K562 (cell line): ENCODE measurements at regions not wholly inside any gene's neighbourhood (a gene's known extent, or its start where the extent isn't known, plus 50 kb on each side); places are given as distances from the start of the nearest gene placed in this dataset.

ENCODE experiments used
- BACH1 ChIP-seq: fragments of 200-800 bp; sonication (Bioruptor generic); IDR thresholded peaks from 2 replicates; pipeline ENCODE4 v1.6.1; 2016; ENCODE audit warnings: missing genetic modification characterization, missing compliant biosample characterization
- CREM ChIP-seq: IDR thresholded peaks from 2 replicates; pipeline ENCODE4 v1.6.1; 2014; ENCODE audit warnings: antibody characterized with exemption, low read depth
- DNMT1 ChIP-seq: fragments of 450-650 bp; IDR thresholded peaks from 2 replicates; pipeline ENCODE4 v1.6.1; 2016; ENCODE audit warnings: antibody characterized with exemption, mild to moderate bottlenecking
- DPF2 ChIP-seq: fragments of 450-650 bp; IDR thresholded peaks from 2 replicates; pipeline ENCODE4 v1.6.1; 2016
- GTF2E2 ChIP-seq: fragments of 200-800 bp; sonication (Bioruptor generic); IDR thresholded peaks from 2 replicates; pipeline ENCODE4 v1.6.1; 2016; ENCODE audit warnings: missing genetic modification characterization, missing compliant biosample characterization
- KAT7 ChIP-seq: sonication (generic); formaldehyde crosslinking; IDR thresholded peaks from 2 replicates; pipeline ENCODE4 v1.8.0; 2022; ENCODE audit warnings: missing genetic modification reagents, mild to moderate bottlenecking, borderline replicate concordance
- KDM4B ChIP-seq, 2 experiments: fragments of 450-650 bp in 1 of 2; sonication (generic) in 1 of 2; IDR thresholded peaks; 2 replicates each; pipeline ENCODE4 v1.6.1; 2016 to 2017; ENCODE audit warnings: borderline replicate concordance in 2 of 2, antibody characterized with exemption in 1 of 2, low read depth in 1 of 2, mild to moderate bottlenecking in 1 of 2
- L3MBTL2 ChIP-seq: fragments of 450-650 bp; IDR thresholded peaks from 2 replicates; pipeline ENCODE4 v1.6.1; 2016; ENCODE audit warnings: mild to moderate bottlenecking, moderate library complexity
- NFIC ChIP-seq: fragments of 450-650 bp; IDR thresholded peaks from 2 replicates; pipeline ENCODE4 v1.6.1; 2017; ENCODE audit warnings: mild to moderate bottlenecking, inconsistent platforms
- NR2C1 ChIP-seq, 2 experiments: fragments of 450-650 bp; IDR thresholded peaks; 2 replicates each; pipeline ENCODE4 v1.6.1; 2017; ENCODE audit warnings: mild to moderate bottlenecking in 2 of 2, antibody characterized with exemption in 1 of 2, inconsistent platforms in 1 of 2, missing compliant biosample characterization in 1 of 2, missing genetic modification characterization in 1 of 2
- NR2C2 ChIP-seq, 2 experiments: fragments of 200-800 bp in 1 of 2; sonication (Bioruptor generic) in 1 of 2; sonication (generic) in 1 of 2; formaldehyde crosslinking in 1 of 2; IDR thresholded peaks; 2 replicates each; pipeline versions ENCODE4 v1.6.1 to v1.8.0; 2016 to 2022; ENCODE audit warnings: mild to moderate bottlenecking in 1 of 2, missing compliant biosample characterization in 1 of 2, missing genetic modification characterization in 1 of 2, missing genetic modification reagents in 1 of 2
- SAP30 ChIP-seq: fragments of 200-600 bp; sonication (generic); IDR thresholded peaks from 2 replicates; pipeline ENCODE4 v1.6.1; 2012; ENCODE audit warnings: borderline replicate concordance, low read depth, mild to moderate bottlenecking, moderate library complexity, low read length, control low read depth, inconsistent platforms; ENCODE audit not compliant: insufficient read depth, poor library complexity, severe bottlenecking
- ZNF212 ChIP-seq: fragments of 450-650 bp; formaldehyde crosslinking; IDR thresholded peaks from 2 replicates; pipeline ENCODE4 v1.4.0; 2020; ENCODE audit warnings: mild to moderate bottlenecking
- ZNF311 ChIP-seq: fragments of 250-450 bp; sonication (Bioruptor Pico); IDR thresholded peaks from 2 replicates; pipeline ENCODE4 v1.4.0; 2020; ENCODE audit warnings: mild to moderate bottlenecking, moderate library complexity
- ZNF644 ChIP-seq: fragments of 200-800 bp; sonication (Bioruptor generic); IDR thresholded peaks from 2 replicates; pipeline ENCODE4 v1.6.1; 2016; ENCODE audit warnings: low read depth, missing genetic modification characterization, missing compliant biosample characterization
- ZNF764 ChIP-seq: fragments of 250-450 bp; sonication (Bioruptor Pico); IDR thresholded peaks from 2 replicates; pipeline ENCODE4 v1.4.0; 2020; ENCODE audit warnings: low read depth, mild to moderate bottlenecking, moderate library complexity
- TF ChIP-seq, protein P1 (sequence below): fragments of 250-450 bp; sonication (Bioruptor Pico); IDR thresholded peaks from 2 replicates; pipeline ENCODE4 v1.5.0; 2020; ENCODE audit warnings: mild to moderate bottlenecking, borderline replicate concordance
- TF ChIP-seq, protein P2 (sequence below): fragments of 450-650 bp; IDR thresholded peaks from 2 replicates; pipeline ENCODE4 v1.6.1; 2018; ENCODE audit not compliant: partially characterized antibody
- TF ChIP-seq, protein P3 (sequence below): sonication (generic); formaldehyde crosslinking; IDR thresholded peaks from 2 replicates; pipeline ENCODE4 v1.8.0; 2023; ENCODE audit warnings: mild to moderate bottlenecking, missing genetic modification reagents
- TF ChIP-seq, protein P4 (sequence below): fragments of 450-650 bp; IDR thresholded peaks from 2 replicates; pipeline ENCODE4 v1.6.1; 2016

DNA sequence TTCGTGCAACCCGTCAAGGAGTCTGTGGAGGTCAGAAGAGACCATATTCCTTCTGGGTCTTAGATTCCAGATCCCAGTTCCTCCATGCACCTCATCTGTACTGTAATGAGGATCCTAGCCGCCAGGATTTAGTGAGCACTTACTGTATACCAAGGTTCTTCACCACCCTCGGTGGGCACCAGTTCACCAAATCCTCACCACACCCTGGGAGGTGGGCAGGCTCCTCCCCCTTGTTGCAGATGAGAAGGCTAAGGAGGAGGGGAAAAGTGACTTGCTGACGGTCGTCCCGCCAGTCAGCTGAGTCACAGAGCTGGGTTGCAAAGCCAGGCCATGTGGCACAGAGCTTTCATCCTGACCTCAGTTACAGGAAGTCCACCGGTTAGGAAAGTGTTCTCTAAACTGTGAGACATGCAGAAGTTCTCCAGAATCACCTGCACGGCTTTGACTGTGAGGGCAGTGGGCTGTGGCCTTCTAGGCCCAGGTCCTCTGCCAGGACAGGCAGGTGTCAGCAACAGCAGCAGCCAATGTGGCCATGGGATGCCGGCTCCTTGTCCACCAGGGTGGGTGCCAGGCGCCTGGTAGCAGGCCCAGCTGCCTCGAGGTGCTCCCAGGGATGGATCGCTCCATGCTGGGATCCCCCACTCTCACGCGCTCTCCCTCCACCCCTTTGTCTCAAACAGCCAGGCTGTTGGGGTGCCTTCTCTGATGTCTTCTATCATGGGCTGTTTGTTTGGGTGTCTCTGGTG, 240.3 kb upstream of the GSE1 start (continued):
- TF ChIP-seq, protein P1, sequence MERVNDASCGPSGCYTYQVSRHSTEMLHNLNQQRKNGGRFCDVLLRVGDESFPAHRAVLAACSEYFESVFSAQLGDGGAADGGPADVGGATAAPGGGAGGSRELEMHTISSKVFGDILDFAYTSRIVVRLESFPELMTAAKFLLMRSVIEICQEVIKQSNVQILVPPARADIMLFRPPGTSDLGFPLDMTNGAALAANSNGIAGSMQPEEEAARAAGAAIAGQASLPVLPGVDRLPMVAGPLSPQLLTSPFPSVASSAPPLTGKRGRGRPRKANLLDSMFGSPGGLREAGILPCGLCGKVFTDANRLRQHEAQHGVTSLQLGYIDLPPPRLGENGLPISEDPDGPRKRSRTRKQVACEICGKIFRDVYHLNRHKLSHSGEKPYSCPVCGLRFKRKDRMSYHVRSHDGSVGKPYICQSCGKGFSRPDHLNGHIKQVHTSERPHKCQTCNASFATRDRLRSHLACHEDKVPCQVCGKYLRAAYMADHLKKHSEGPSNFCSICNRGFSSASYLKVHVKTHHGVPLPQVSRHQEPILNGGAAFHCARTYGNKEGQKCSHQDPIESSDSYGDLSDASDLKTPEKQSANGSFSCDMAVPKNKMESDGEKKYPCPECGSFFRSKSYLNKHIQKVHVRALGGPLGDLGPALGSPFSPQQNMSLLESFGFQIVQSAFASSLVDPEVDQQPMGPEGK (CRISPR knock-in tag): no peak
- TF ChIP-seq, protein P2, sequence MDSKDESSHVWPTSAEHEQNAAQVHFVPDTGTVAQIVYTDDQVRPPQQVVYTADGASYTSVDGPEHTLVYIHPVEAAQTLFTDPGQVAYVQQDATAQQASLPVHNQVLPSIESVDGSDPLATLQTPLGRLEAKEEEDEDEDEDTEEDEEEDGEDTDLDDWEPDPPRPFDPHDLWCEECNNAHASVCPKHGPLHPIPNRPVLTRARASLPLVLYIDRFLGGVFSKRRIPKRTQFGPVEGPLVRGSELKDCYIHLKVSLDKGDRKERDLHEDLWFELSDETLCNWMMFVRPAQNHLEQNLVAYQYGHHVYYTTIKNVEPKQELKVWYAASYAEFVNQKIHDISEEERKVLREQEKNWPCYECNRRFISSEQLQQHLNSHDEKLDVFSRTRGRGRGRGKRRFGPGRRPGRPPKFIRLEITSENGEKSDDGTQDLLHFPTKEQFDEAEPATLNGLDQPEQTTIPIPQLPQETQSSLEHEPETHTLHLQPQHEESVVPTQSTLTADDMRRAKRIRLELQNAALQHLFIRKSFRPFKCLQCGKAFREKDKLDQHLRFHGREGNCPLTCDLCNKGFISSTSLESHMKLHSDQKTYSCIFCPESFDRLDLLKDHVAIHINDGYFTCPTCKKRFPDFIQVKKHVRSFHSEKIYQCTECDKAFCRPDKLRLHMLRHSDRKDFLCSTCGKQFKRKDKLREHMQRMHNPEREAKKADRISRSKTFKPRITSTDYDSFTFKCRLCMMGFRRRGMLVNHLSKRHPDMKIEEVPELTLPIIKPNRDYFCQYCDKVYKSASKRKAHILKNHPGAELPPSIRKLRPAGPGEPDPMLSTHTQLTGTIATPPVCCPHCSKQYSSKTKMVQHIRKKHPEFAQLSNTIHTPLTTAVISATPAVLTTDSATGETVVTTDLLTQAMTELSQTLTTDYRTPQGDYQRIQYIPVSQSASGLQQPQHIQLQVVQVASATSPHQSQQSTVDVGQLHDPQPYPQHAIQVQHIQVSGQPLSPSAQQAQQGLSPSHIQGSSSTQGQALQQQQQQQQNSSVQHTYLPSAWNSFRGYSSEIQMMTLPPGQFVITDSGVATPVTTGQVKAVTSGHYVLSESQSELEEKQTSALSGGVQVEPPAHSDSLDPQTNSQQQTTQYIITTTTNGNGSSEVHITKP: peak; percentile 44
- TF ChIP-seq, protein P3, sequence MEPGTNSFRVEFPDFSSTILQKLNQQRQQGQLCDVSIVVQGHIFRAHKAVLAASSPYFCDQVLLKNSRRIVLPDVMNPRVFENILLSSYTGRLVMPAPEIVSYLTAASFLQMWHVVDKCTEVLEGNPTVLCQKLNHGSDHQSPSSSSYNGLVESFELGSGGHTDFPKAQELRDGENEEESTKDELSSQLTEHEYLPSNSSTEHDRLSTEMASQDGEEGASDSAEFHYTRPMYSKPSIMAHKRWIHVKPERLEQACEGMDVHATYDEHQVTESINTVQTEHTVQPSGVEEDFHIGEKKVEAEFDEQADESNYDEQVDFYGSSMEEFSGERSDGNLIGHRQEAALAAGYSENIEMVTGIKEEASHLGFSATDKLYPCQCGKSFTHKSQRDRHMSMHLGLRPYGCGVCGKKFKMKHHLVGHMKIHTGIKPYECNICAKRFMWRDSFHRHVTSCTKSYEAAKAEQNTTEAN (CRISPR knock-in tag): no peak
- TF ChIP-seq CREM: peak; percentile 52
- TF ChIP-seq, protein P4, sequence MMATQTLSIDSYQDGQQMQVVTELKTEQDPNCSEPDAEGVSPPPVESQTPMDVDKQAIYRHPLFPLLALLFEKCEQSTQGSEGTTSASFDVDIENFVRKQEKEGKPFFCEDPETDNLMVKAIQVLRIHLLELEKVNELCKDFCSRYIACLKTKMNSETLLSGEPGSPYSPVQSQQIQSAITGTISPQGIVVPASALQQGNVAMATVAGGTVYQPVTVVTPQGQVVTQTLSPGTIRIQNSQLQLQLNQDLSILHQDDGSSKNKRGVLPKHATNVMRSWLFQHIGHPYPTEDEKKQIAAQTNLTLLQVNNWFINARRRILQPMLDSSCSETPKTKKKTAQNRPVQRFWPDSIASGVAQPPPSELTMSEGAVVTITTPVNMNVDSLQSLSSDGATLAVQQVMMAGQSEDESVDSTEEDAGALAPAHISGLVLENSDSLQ: peak; percentile 71
- peak; percentile 77 for TF ChIP-seq L3MBTL2
- no peak for TF ChIP-seq KDM4B (IDR thresholded peaks at IDR 0.05; ENCODE audit: borderline replicate concordance in 2 of 2, low read depth in 1 of 2)
- TF ChIP-seq DNMT1: no peak
- no peak for TF ChIP-seq ZNF764 (CRISPR knock-in tag)
- TF ChIP-seq NFIC: 0 out of 2 replicates have a peak, but pooled peaks have one; percentile 5
- TF ChIP-seq KAT7: no peak
- TF ChIP-seq NR2C1 (IDR thresholded peaks at IDR 0.05): no peak
- TF ChIP-seq NR2C1 (tag; IDR thresholded peaks at IDR 0.05): peak; percentile 54; the same call in 1 of the 2 replicates
- no peak for TF ChIP-seq ZNF311
- TF ChIP-seq DPF2: no peak
- peak; percentile 45; the same call in 1 of the 2 replicates for TF ChIP-seq BACH1 (tag)
- no peak for TF ChIP-seq GTF2E2 (tag)
- no peak for TF ChIP-seq ZNF644 (tag)
- TF ChIP-seq SAP30: peak; percentile 21
- no peak for TF ChIP-seq NR2C2 (CRISPR knock-in tag; IDR thresholded peaks at IDR 0.05)
- TF ChIP-seq NR2C2 (tag; IDR thresholded peaks at IDR 0.05): no peak
- TF ChIP-seq ZNF212 (CRISPR knock-in tag): no peak
